Left ventricle myocardium inferior (tissue), 1 donor: ENCODE measurements at regions not wholly inside any gene's neighbourhood (a gene's known extent, or its start where the extent isn't known, plus 50 kb on each side); places are given as distances from the start of the nearest gene placed in this dataset.

ENCODE experiments used
- DNase-seq: peaks from one replicate; pipeline ENCODE4 v3.0.0-alpha.2; 2020
- H3K27ac ChIP-seq: fragments of 200-600 bp; replicated peaks from 2 replicates; pipeline ENCODE4 v1.8.0; 2021
- H3K27me3 ChIP-seq: fragments of 200-600 bp; 2 replicates; pipeline ENCODE4 v1.8.0; 2021; ENCODE audit warnings: low read depth
- H3K36me3 ChIP-seq: fragments of 200-600 bp; 2 replicates; pipeline ENCODE4 v1.8.0; 2021
- H3K4me1 ChIP-seq: fragments of 200-600 bp; 2 replicates; pipeline ENCODE4 v1.8.0; 2021
- H3K4me3 ChIP-seq: fragments of 200-600 bp; 2 replicates; pipeline ENCODE4 v1.8.0; 2021; ENCODE audit warnings: mild to moderate bottlenecking, moderate library complexity
- H3K9me3 ChIP-seq: fragments of 200-600 bp; replicated peaks from 2 replicates; pipeline ENCODE4 v1.8.0; 2021
- CTCF ChIP-seq: fragments of 200-600 bp; IDR thresholded peaks from 2 replicates; pipeline ENCODE4 v1.8.0; 2021; ENCODE audit warnings: antibody characterized with exemption, mild to moderate bottlenecking, borderline replicate concordance
- intact Hi-C: fragments of 100-400 bp; cut with micrococcal nuclease; formaldehyde crosslinking; loops from one replicate; pipeline ENCODE4 v1.11.0; 2022
- donor health status: DM: no; HTN: yes; CAD: no; lungs with severe emphysema.

- Histone ChIP-seq H3K36me3 (no peaks in the 10 kb centered on the region), H3K9me3 (peaks cover 40% of the 10 kb centered on the region), H3K4me3 (no peak overlapping the region), H3K27me3 (peaks cover 18% of the 10 kb centered on the region), H3K27ac (no peak overlapping the region), H3K4me1 (no peaks in the 10 kb centered on the region)
- intact Hi-C loops = no loop called here
- TF ChIP-seq CTCF = no peak
- no peak for DNase-seq
Observed at GRCh38 chr4:77332696-77333270, 175.8 kb downstream of the CCNG2 start.

- Histone ChIP-seq H3K9me3 (peaks cover 40% of the 10 kb centered on the region), H3K36me3 (no peaks in the 10 kb centered on the region), H3K4me1 (no peaks in the 10 kb centered on the region), H3K4me3 (no peak overlapping the region), H3K27me3 (no peaks in the 10 kb centered on the region), H3K27ac (no peak overlapping the region)
- DNase-seq = no peak
- no peak for TF ChIP-seq CTCF
- intact Hi-C loops = no loop called here
Observed at GRCh38 chr4:77336411-77337142, 179.6 kb downstream of the CCNG2 start.

GRCh38 chr4:77342170-77342810, 185.3 kb downstream of the CCNG2 start:
- intact Hi-C loops = no loop called here
- no peak overlapping the region for H3K4me3 ChIP-seq
- DNase-seq = no peak
- no peaks in the 10 kb centered on the region for H3K4me1 ChIP-seq
- H3K36me3 ChIP-seq = no peaks in the 10 kb centered on the region
- no peak for TF ChIP-seq CTCF
- H3K9me3 ChIP-seq = peaks cover 27% of the 10 kb centered on the region
- peaks cover 4% of the 10 kb centered on the region for H3K27me3 ChIP-seq
- no peak overlapping the region for H3K27ac ChIP-seq

GRCh38 chr4:77344001-77344400, 187.0 kb downstream of the CCNG2 start:
- Histone ChIP-seq H3K27ac (no peak overlapping the region), H3K36me3 (no peaks in the 10 kb centered on the region), H3K4me1 (no peaks in the 10 kb centered on the region), H3K4me3 (no peak overlapping the region), H3K9me3 (peaks cover 23% of the 10 kb centered on the region), H3K27me3 (peaks cover 4% of the 10 kb centered on the region)
- no peak for TF ChIP-seq CTCF
- intact Hi-C loops = no loop called here
- no peak for DNase-seq

GRCh38 chr4:77344784-77345183, 187.8 kb downstream of the CCNG2 start:
- no peak for DNase-seq
- intact Hi-C loops = no loop called here
- Histone ChIP-seq H3K27ac (no peak overlapping the region), H3K27me3 (peaks cover 4% of the 10 kb centered on the region), H3K9me3 (peaks cover 23% of the 10 kb centered on the region), H3K4me1 (no peaks in the 10 kb centered on the region), H3K4me3 (no peak overlapping the region), H3K36me3 (no peaks in the 10 kb centered on the region)
- TF ChIP-seq CTCF = no peak
